Sigmoid colon (tissue), 4 donors: ENCODE measurements at regions not wholly inside any gene's neighbourhood (a gene's known extent, or its start where the extent isn't known, plus 50 kb on each side); places are given as distances from the start of the nearest gene placed in this dataset.
"Not testable (repeated sequence)": the region's sequence is repeated elsewhere in the genome, so short reads cannot be mapped to it uniquely, and the experiment has no call there.

Source experiments
- CTCF ChIP-seq, 4 experiments: fragments of 450-650 bp in 3 of 4; fragments of 200-600 bp in 1 of 4; IDR thresholded peaks; one replicate each; pipeline ENCODE4 v1.5.1; 2016 to 2019; ENCODE audit warnings: antibody characterized with exemption in 4 of 4, mild to moderate bottlenecking in 3 of 4, moderate library complexity in 2 of 4
- POLR2A ChIP-seq, 2 donors: fragments of 450-650 bp; IDR thresholded peaks; one replicate each; pipeline ENCODE4 v1.6.1; 2016; ENCODE audit warnings: antibody characterized with exemption in 2 of 2, mild to moderate bottlenecking in 2 of 2, moderate library complexity in 2 of 2
- POLR2AphosphoS5 ChIP-seq, 4 donors: sonication (generic); formaldehyde crosslinking; IDR thresholded peaks; one replicate each; pipeline ENCODE4 v1.6.1; 2017; ENCODE audit warnings: antibody characterized with exemption in 4 of 4

DNA sequence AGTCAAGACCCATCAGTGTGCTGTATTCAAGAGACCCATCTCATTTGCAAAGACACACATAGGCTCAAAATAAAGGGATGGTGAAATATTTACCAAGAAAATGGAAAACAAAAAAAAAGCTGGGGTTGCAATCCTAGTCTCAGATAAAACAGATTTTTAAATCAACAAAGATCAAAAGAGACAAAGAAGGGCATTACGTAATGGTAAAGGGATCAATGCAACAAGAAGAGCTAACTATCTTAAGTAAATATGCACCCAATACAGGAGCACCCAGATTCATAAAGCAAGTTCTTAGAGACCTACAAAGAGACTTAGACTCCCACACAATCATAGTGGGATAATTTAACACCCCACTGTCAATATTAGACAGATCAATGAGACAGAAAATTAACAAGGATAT, 343.5 kb downstream of the IRS1 start:
- not testable (repeated sequence) for TF ChIP-seq CTCF, POLR2AphosphoS5, POLR2A (IDR thresholded peaks at IDR 0.05)
